GM19043 (cell line): ENCODE measurements at regions not wholly inside any gene's neighbourhood (a gene's known extent, or its start where the extent isn't known, plus 50 kb on each side); places are given as distances from the start of the nearest gene placed in this dataset.

ENCODE experiments used
- ATAC-seq: cut with Tn5 transposase; IDR thresholded peaks from one replicate; pipeline ENCODE4 v1.9.1; 2021; ENCODE audit warnings: low read depth; ENCODE audit not compliant: unreplicated experiment

DNA sequence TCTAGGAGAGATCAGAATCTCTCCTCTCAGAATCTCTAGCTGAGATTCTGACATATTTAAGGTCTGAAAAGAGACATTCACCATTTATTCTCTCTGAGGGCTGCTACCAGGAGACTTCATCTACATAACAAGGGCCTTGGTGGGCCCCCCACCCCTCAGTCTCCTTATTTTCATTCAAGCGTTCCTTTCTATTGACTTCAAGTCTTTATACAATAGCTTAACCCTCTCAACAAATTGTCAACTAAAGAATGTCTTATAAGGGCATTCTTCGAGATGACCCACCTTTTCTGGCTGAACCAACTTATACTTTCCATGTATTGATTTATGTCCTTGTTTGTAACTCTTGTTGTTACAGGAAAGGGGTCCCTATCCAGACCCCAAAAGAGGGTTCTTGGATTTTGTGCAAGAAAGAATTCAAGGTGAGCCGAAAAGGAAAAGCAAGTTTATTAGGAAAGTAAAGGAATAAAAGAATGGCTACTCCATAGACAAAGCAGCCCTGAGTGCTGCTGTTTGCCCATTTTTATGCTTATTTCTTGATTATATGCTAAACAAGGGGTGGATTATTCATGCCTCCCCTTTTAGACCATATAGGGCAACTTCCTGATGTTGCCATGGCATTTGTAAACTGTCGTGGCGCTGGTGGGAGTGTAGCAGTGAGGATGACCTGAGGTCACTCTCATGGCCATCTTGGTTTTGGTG is 209.5 kb upstream of the ALCAM start:
- ATAC-seq, result no peak

DNA sequence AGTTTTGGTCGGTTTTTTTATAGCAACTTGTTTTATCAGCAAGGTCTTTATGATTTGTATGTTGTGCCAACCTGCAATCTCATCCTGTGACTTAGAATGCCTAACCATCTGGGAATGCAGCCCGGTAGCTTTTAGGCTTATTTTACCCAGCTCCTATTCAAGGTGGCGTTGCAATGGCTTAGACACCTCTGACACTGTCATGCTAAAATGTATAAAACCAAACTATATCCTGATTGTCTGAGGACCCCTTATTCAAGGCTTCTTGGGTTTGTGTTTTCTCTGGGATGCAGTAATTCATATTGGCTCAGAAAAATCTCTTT is 209.0 kb upstream of the ALCAM start:
- no peak for ATAC-seq

- no peak for ATAC-seq
Measured at GRCh38 chr3:105158286-105158685, 208.4 kb upstream of the ALCAM start.

GRCh38 chr3:105162448-105162847 is 204.3 kb upstream of the ALCAM start:
- ATAC-seq, result no peak

DNA sequence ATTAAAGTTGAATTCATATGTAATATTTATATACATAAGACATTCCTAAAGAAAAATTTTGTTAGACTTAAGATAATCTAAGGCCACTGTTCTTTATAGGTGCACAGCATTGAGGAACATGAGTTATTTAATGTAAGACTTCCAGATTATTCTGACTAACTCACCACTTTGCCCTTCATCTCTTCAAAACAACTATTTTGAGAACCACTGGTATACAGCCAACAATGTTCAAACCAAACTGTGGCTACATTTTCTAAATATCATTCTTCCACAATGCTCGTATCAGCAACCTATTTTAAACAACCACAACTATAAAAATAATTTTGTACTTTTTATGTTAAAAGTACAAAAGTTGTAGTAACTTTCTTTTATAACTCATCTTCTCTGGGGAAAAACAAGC is 199.8 kb upstream of the ALCAM start:
- ATAC-seq, result no peak

DNA sequence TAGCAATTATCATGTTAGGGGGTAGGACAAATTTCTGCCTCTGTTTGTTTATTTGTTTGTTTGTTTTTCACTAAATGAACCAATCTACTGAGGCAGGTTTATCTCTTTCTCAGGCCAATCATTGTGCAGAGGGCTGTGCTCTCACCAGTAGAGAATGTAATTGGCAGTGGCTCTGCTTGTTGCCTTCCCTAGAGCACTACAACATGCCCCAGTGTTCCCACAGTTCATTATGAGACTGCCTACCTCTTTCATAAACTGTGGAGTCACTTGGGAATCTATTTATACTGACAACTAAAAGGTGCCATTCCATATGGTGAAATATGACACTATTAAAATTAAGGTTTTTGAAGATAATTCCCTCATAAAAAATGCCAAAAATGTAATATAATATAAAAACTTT is 196.3 kb upstream of the ALCAM start:
- no peak for ATAC-seq

GRCh38 chr3:105174017-105174615 is 192.6 kb upstream of the ALCAM start:
- no peak for ATAC-seq

DNA sequence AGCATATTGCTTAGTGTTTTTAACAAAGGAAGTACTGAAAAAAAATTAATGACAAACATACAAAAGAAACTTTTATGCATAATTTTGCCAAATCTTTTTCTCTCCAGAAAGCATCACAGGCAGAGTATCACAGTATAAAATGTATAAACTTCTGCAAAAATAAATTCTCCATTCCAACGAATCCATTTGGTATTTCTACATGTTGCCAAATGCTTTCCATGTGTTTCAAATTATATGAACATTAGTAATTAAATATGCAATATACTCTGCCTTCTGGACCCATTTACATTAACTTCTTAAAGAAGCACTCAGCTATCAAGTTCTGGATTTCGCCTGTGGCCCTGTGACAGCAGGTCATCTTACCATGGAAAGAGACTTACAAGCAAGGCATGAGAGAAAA is 189.1 kb upstream of the ALCAM start:
- no peak for ATAC-seq

GRCh38 chr3:105187344-105187743 is 179.4 kb upstream of the ALCAM start:
- ATAC-seq, result no peak

DNA sequence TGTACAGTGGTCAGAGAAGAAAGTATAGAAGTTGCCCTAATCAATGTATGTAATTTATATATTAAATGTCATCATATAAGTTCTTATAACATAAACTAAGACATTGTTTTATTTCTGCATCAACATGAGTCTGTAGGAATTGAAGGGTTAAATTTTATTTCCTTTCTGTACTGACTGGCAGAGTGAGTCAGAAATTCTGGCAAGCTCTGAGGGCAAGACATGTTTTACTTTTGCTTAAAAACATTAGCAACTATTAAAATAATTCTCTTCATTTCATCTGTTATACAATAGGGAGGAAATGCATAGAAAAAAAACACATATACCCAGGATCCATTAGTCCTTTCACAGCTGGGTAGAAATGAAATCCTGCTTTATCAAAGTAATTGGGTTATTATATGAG is 171.4 kb upstream of the ALCAM start:
- no peak for ATAC-seq

- ATAC-seq, result no peak
Measured at GRCh38 chr3:105197863-105198262, 168.8 kb upstream of the ALCAM start.

- ATAC-seq, result no peak
Measured at GRCh38 chr3:105199217-105199616, 167.5 kb upstream of the ALCAM start.

- ATAC-seq, result no peak
Measured at GRCh38 chr3:105210141-105210540, 156.6 kb upstream of the ALCAM start.

- ATAC-seq, result no peak
Measured at GRCh38 chr3:105214590-105214989, 152.1 kb upstream of the ALCAM start.

DNA sequence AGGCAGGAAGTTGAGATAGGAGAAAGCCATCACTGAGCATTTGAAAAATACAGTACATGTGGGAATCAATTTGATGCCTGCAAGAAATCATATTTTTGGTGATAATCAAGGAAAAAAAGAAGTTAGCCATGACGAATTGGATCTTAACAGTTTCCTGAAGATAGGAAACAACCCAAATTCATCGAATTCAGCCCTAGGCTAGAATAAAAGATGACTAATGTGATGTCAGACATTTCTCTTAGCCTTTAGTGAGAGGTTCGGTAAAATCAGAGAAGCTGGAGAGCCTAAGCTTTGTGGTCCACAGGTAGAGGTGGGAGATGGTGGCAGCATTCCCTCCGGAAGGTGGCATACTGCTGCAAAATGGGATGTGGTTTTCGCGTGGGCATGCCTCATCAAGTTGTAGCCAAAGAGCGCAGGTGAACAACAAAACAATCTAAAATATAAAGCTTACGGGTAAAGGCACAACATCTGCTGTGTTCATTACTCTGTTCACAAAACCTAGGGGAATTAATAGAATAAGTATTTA is 144.1 kb upstream of the ALCAM start:
- ATAC-seq, result no peak

- no peak for ATAC-seq
Measured at GRCh38 chr3:105223815-105224214, 142.9 kb upstream of the ALCAM start.

DNA sequence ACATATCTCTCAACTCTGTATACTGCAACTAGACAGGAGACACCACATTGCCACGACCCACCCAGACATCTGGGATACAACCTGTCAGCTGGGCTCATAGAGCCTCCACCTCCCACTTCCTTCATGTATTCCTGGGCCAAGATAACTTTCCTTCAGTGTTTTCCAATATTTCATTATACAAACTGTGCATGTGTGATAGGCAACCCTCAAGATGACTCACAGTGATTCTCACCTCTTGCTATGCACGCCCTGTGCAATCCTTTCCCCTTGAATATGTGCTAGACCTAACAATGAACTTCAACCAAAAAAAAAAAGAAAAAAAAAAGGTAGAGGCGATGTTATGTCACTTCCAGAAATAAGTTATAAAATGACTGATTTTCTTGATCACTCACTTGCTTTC is 138.0 kb upstream of the ALCAM start:
- ATAC-seq, result no peak

DNA sequence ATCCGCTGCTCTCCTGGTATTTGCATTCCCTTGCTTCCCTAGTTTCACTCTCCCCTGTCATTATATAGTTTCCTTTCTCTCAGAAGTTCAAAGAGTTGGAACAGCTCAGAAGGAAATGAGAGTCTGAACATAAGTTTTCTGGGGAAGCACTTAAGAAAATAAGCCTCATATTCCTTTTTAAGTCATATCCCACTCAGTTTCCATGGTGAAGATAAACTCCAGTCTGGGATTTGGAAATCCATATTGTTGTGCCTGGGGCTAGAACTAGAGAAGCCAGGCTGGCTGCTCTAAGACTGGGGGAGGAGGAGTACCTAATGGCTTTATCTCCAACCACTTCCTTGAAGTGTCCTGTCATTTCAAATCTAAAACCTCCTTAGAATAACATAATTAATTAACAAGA is 134.2 kb upstream of the ALCAM start:
- ATAC-seq, result no peak

DNA sequence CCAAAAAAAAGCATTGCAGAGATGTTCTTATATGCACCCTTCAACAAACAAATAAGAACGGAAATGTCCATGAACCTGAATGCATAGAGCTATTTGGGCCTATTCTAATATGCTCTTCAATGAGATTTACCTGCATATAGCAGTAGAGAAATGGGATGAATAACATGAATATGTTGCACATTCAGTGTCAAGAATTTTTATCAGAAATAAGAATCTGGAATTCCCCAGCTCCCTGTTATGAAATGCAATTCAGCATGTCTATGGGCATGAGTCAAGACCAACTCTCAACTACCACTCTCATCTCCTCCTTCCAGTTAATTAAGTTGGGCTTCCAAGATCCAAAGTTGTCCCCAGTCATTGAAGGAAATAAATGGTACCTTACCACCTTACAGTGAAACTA is 133.7 kb upstream of the ALCAM start:
- ATAC-seq, result no peak

DNA sequence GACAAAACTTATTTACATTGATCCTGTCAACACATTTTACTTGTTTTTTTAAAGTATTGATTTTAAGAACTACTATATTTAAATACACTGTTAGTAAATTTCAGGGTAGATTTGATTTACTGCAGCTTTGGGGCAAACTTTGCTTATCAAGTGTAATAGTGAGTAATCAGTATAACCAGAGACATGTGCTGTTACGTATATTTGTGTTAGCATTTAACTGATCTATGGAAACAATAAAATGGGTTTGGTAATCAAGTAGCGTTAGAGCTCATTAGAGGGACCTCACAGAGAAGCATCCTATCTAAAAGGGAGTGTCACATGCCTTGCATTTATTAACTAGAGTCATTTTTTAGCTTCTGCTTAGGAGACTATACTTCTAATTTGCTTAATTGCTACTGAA is 131.5 kb upstream of the ALCAM start:
- no peak for ATAC-seq

- ATAC-seq, result no peak
Measured at GRCh38 chr3:105235785-105236184, 130.9 kb upstream of the ALCAM start.

GRCh38 chr3:105238367-105238766 is 128.3 kb upstream of the ALCAM start:
- ATAC-seq, result no peak

- no peak for ATAC-seq
Measured at GRCh38 chr3:105243076-105243475, 123.6 kb upstream of the ALCAM start.
